ENCODE measurements at regions not wholly inside any gene's neighbourhood (a gene's known extent, or its start where the extent isn't known, plus 50 kb on each side); places are given as distances from the start of the nearest gene placed in this dataset.

GRCh38 chr5:93192087-93192486 lies 388.9 kb downstream of the NR2F1-AS1 start:
- TF ChIP-seq, protein P1, sequence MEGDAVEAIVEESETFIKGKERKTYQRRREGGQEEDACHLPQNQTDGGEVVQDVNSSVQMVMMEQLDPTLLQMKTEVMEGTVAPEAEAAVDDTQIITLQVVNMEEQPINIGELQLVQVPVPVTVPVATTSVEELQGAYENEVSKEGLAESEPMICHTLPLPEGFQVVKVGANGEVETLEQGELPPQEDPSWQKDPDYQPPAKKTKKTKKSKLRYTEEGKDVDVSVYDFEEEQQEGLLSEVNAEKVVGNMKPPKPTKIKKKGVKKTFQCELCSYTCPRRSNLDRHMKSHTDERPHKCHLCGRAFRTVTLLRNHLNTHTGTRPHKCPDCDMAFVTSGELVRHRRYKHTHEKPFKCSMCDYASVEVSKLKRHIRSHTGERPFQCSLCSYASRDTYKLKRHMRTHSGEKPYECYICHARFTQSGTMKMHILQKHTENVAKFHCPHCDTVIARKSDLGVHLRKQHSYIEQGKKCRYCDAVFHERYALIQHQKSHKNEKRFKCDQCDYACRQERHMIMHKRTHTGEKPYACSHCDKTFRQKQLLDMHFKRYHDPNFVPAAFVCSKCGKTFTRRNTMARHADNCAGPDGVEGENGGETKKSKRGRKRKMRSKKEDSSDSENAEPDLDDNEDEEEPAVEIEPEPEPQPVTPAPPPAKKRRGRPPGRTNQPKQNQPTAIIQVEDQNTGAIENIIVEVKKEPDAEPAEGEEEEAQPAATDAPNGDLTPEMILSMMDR (IDR thresholded peaks at IDR 0.05; ENCODE audit: insufficient read depth, low read length): no peak
- TF ChIP-seq POLR2AphosphoS5 (IDR thresholded peaks at IDR 0.05; ENCODE audit: low read depth) (no peak), GABPA (IDR thresholded peaks at IDR 0.05; ENCODE audit: low read depth) (no peak)
- TF ChIP-seq, protein P2, sequence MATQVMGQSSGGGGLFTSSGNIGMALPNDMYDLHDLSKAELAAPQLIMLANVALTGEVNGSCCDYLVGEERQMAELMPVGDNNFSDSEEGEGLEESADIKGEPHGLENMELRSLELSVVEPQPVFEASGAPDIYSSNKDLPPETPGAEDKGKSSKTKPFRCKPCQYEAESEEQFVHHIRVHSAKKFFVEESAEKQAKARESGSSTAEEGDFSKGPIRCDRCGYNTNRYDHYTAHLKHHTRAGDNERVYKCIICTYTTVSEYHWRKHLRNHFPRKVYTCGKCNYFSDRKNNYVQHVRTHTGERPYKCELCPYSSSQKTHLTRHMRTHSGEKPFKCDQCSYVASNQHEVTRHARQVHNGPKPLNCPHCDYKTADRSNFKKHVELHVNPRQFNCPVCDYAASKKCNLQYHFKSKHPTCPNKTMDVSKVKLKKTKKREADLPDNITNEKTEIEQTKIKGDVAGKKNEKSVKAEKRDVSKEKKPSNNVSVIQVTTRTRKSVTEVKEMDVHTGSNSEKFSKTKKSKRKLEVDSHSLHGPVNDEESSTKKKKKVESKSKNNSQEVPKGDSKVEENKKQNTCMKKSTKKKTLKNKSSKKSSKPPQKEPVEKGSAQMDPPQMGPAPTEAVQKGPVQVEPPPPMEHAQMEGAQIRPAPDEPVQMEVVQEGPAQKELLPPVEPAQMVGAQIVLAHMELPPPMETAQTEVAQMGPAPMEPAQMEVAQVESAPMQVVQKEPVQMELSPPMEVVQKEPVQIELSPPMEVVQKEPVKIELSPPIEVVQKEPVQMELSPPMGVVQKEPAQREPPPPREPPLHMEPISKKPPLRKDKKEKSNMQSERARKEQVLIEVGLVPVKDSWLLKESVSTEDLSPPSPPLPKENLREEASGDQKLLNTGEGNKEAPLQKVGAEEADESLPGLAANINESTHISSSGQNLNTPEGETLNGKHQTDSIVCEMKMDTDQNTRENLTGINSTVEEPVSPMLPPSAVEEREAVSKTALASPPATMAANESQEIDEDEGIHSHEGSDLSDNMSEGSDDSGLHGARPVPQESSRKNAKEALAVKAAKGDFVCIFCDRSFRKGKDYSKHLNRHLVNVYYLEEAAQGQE (IDR thresholded peaks at IDR 0.05; ENCODE audit: insufficient replicate concordance, low read depth): no peak

All from HL-60 (cell line).